ENCODE measurements at regions not wholly inside any gene's neighbourhood (a gene's known extent, or its start where the extent isn't known, plus 50 kb on each side); places are given as distances from the start of the nearest gene placed in this dataset.
A peak's percentile ranks its signal among the peaks of the same experiment; 100 is the strongest.

DNA sequence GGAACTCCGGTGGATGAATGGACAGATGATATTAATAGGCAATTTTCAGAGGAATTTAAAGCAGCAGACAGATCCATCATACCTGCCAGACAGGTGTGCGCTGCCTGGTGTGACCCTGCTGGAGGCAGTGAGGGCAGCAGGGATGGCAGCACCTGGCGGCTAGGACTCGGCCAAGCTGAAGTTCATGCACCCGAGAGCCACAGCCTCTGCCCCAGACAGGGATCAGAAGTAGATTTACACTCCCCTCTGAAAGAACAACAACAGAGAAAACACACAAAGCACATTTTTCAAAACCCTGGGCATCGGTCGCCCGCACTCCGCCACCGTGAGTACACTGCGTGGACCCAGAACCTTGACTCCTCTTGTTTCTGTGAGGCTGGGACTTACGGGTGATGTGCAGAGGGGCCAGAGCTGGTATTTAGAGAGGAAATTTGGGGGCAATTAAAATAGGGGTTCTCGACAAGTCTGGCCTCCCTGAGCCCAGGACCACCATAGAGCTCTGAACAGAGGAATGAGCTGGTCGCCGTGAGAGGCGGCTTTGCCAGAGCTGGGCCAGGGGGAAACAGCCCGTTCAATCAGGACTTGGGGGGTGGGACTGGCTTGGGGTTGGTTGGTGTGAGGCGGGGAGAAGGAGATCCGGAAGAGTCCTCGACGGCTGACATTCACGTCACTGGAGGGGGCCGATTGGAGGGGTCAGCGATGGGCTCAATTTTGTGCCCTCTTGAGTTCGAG is 101.0 kb downstream of the METRNL start:
- TF ChIP-seq, protein P1, sequence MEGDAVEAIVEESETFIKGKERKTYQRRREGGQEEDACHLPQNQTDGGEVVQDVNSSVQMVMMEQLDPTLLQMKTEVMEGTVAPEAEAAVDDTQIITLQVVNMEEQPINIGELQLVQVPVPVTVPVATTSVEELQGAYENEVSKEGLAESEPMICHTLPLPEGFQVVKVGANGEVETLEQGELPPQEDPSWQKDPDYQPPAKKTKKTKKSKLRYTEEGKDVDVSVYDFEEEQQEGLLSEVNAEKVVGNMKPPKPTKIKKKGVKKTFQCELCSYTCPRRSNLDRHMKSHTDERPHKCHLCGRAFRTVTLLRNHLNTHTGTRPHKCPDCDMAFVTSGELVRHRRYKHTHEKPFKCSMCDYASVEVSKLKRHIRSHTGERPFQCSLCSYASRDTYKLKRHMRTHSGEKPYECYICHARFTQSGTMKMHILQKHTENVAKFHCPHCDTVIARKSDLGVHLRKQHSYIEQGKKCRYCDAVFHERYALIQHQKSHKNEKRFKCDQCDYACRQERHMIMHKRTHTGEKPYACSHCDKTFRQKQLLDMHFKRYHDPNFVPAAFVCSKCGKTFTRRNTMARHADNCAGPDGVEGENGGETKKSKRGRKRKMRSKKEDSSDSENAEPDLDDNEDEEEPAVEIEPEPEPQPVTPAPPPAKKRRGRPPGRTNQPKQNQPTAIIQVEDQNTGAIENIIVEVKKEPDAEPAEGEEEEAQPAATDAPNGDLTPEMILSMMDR (IDR thresholded peaks at IDR 0.05; ENCODE audit: borderline replicate concordance, extremely low read depth, insufficient read depth), result no peak
- Histone ChIP-seq H3K9me3 (ENCODE audit: control insufficient read depth in 2 of 3, insufficient read depth in 1 of 3, low read length in 3 of 3) (no peaks in the 10 kb centered on the region), H3K4me1 (ENCODE audit: control insufficient read depth in 2 of 3, insufficient read depth in 2 of 3, low read depth in 1 of 3, low read length in 3 of 3) (peaks cover 0 to 4% (median 0%) of the 10 kb centered on the region in 3 donors), H3K27ac (ENCODE audit: low read depth in 2 of 2, low read length in 2 of 2) (no peak overlapping the region), H3K4me3 (ENCODE audit: low read length in 3 of 3) (no peak overlapping the region), H3K36me3 (ENCODE audit: control insufficient read depth in 2 of 3, insufficient read depth in 3 of 3, low read length in 3 of 3) (no peaks in the 10 kb centered on the region), H3K9ac (ENCODE audit: low read length in 3 of 3) (no peak overlapping the region), H3K27me3 (ENCODE audit: control insufficient read depth, insufficient read depth, low read length) (no peaks in the 10 kb centered on the region)
- DNase-seq, result peak in 1 of 5 donors; percentile 48
- FAIRE-seq, result no peak
- intact Hi-C loops (cut with DNase I), result no loop called here

DNA sequence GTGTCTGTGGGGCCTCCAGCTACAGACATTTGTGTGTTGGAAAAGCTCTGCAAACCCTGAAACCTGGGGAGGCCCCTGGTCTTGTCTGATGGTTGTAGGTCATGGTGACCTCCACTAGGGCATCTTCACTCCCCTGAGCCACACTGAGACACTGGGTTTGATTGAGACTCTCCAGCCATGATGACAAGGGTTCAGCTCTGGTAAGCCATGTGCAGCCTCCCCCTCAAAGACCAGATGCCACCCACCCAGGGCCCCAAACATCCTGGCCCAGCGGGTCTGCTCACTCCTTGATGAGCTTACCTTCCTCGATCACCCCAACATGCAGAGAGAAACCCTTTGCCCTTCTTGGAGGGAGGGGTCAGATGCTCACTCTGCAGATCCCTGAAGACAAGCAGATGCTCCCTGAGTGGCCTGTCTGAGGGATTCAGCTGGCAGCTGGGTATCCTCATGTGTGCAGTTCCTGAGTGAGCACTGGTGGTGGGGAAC is 101.6 kb downstream of the METRNL start:
- peak in 2 of 5 donors; percentile 49 to 58 for DNase-seq
- intact Hi-C loops (cut with DNase I), result no loop called here
- FAIRE-seq, result no peak

DNA sequence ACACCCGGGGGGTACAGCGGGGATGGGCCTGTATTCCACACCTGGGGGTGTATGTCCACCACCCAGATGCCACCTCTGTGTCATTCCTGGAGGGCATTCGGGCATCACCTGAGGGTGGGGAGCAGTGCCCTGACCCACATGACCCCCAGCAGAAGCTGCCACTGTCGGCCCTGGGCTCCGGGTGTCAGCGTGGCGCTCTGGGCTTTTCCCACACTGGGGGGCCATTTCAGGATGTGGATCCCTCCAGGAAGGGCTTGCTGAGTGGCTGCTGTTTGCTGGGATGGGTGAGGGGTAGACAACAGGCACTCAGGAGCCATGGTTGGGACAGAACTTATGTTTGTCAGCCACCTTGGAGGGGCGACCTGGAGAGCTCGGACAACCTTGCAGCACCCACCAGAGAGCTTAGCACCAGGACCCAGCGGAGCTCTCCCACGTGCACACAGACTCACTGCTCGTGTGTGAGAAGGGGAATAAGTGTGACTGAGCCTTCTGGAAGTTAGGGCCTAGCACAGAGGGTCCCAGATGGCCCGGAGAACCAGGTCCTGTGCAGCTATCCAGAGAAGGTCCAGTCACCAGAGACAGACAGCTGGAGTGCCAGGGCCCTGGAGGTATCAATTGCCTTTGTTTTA is 102.7 kb downstream of the METRNL start:
- Histone ChIP-seq H3K9ac (ENCODE audit: low read length in 3 of 3) (no peak overlapping the region), H3K9me3 (ENCODE audit: control insufficient read depth in 2 of 3, insufficient read depth in 1 of 3, low read length in 3 of 3) (no peaks in the 10 kb centered on the region), H3K4me1 (ENCODE audit: control insufficient read depth in 2 of 3, insufficient read depth in 2 of 3, low read depth in 1 of 3, low read length in 3 of 3) (peaks cover 0 to 4% (median 0%) of the 10 kb centered on the region in 3 donors), H3K27ac (ENCODE audit: low read depth in 2 of 2, low read length in 2 of 2) (peak overlapping the region in 1 of 2 donors; percentile 62), H3K36me3 (ENCODE audit: control insufficient read depth in 2 of 3, insufficient read depth in 3 of 3, low read length in 3 of 3) (no peaks in the 10 kb centered on the region), H3K4me3 (ENCODE audit: low read length in 3 of 3) (no peak overlapping the region), H3K27me3 (ENCODE audit: control insufficient read depth, insufficient read depth, low read length) (no peaks in the 10 kb centered on the region)
- DNase-seq, result peak in 2 of 5 donors; percentile 37 to 69
- no peak for FAIRE-seq
- TF ChIP-seq, protein P1 (IDR thresholded peaks at IDR 0.05; ENCODE audit: borderline replicate concordance, extremely low read depth, insufficient read depth), result no peak
- intact Hi-C loops (cut with DNase I), result no loop called here

More for the DNA sequence above, 101.6 kb downstream of the METRNL start:
- TF ChIP-seq, protein P1 (IDR thresholded peaks at IDR 0.05; ENCODE audit: borderline replicate concordance, extremely low read depth, insufficient read depth), result no peak
- no peak overlapping the region for H3K9ac ChIP-seq (ENCODE audit: low read length in 3 of 3)
- H3K9me3 ChIP-seq (ENCODE audit: control insufficient read depth in 2 of 3, insufficient read depth in 1 of 3, low read length in 3 of 3), result no peaks in the 10 kb centered on the region
- H3K27me3 ChIP-seq (ENCODE audit: control insufficient read depth, insufficient read depth, low read length), result no peaks in the 10 kb centered on the region
- no peaks in the 10 kb centered on the region for H3K36me3 ChIP-seq (ENCODE audit: control insufficient read depth in 2 of 3, insufficient read depth in 3 of 3, low read length in 3 of 3)
- H3K27ac ChIP-seq (ENCODE audit: low read depth in 2 of 2, low read length in 2 of 2), result no peak overlapping the region
- H3K4me1 ChIP-seq (ENCODE audit: control insufficient read depth in 2 of 3, insufficient read depth in 2 of 3, low read depth in 1 of 3, low read length in 3 of 3), result peaks cover 0 to 4% (median 0%) of the 10 kb centered on the region in 3 donors
- no peak overlapping the region for H3K4me3 ChIP-seq (ENCODE audit: low read length in 3 of 3)
